Activated CD8-positive, alpha-beta T cell treated with anti-CD3 and anti-CD28 coated beads, Interleukin-2, amount 10 ng/mL, durations not matched to agents 7 days and 5 days (primary cell): ENCODE measurements at regions not wholly inside any gene's neighbourhood (a gene's known extent, or its start where the extent isn't known, plus 50 kb on each side); places are given as distances from the start of the nearest gene placed in this dataset.

Source experiments
- ATAC-seq: fragments of 150-1000 bp; cut with Tn5 transposase; one replicate; pipeline ENCODE4 v1.10.0; 2021; ENCODE audit warnings: moderate library complexity
- CTCF ChIA-PET: fragments of 350-600 bp; sonication (Branson Sonifier 250); formaldehyde crosslinking; loops from one replicate; lab custom pipeline; 2021; ENCODE audit warnings: antibody characterized with exemption; lab: Charles Lee
- POLR2A ChIA-PET: fragments of 350-600 bp; sonication (Branson Sonifier 250); formaldehyde crosslinking; loops from one replicate; lab custom pipeline; 2021; ENCODE audit warnings: antibody characterized with exemption; lab: Charles Lee
- DNase-seq: peaks from one replicate; pipeline ENCODE4 v3.0.0-alpha.2; 2020
- H3K27ac Mint-ChIP-seq: one replicate; pipeline ENCODE4 v1.8.0; 2021; ENCODE audit warnings: mild to moderate bottlenecking, mixed read lengths
- H3K27me3 Mint-ChIP-seq: one replicate; pipeline ENCODE4 v1.8.0; 2021; ENCODE audit warnings: low read depth, mixed read lengths
- H3K36me3 Mint-ChIP-seq: one replicate; pipeline ENCODE4 v1.8.0; 2021; ENCODE audit warnings: low read depth, mixed read lengths
- H3K4me1 Mint-ChIP-seq: one replicate; pipeline ENCODE4 v1.8.0; 2021; ENCODE audit warnings: low read depth, mixed read lengths
- H3K4me3 Mint-ChIP-seq: one replicate; pipeline ENCODE4 v1.8.0; 2021; ENCODE audit warnings: mild to moderate bottlenecking, mixed read lengths
- H3K9me3 Mint-ChIP-seq: one replicate; pipeline ENCODE4 v1.8.0; 2022; ENCODE audit warnings: mixed read lengths; ENCODE audit not compliant: insufficient read depth

DNA sequence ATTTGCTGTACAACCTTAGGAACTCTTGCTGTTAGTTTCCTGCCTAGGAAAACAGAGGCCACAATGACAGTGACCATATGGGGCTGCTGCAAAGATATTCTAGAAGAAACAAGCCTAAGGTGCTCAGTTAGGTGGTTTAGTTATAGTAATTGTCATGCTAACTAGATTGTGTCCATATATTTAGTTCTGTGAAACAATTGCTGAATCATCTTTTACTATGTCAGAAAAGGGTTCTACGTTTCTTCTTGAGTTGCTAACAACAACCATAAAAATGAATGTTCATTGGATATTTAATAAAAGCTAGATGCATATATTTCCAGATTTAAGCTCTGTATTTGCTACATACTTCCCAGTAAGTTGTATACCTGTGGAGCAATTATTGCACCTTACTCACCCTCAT is 597.2 kb upstream of the KLHL29 start:
- no peak overlapping the region for H3K27ac Mint-ChIP-seq
- no peak for DNase-seq
- ChIA-PET POLR2A (no interaction called here), CTCF (no interaction called here)
- no peak for ATAC-seq
- no peak overlapping the region for H3K4me3 Mint-ChIP-seq
- no peaks in the 10 kb centered on the region for H3K4me1 Mint-ChIP-seq
- H3K27me3 Mint-ChIP-seq, result no peaks in the 10 kb centered on the region
- H3K36me3 Mint-ChIP-seq, result no peaks in the 10 kb centered on the region
- no peaks in the 10 kb centered on the region for H3K9me3 Mint-ChIP-seq

DNA sequence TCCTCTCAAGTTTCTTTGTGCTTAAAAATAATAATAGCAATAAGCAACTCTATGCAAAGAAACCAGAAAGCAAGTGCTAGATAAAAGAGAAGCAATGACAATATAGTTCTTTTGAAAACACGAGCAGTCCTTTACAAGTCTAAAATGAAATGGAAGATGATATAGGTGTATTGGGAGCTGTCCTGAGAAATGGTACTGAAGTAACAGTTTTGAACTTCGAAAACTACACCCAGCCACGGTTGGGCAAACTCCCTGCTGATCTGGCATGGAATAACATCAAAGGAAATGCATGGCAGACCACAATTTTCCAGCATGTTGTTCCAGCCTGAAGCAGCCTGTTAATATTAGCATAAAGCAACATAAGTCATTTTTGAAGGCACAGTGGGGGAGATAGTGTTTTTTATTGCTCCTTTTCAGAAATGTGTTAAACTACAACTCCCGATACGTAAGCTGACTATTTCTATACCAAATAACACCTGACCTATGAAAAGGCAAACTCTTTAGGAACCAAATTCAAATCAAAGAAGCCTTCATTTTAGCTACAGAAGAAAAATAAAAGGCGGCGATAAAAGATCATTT is 596.1 kb upstream of the KLHL29 start:
- DNase-seq (no peak), ATAC-seq (no peak)
- Mint-ChIP-seq H3K27ac (no peak overlapping the region), H3K36me3 (no peaks in the 10 kb centered on the region), H3K4me1 (no peaks in the 10 kb centered on the region), H3K27me3 (no peaks in the 10 kb centered on the region), H3K9me3 (no peaks in the 10 kb centered on the region), H3K4me3 (no peak overlapping the region)
- CTCF ChIA-PET, result no interaction called here
- POLR2A ChIA-PET, result no interaction called here

DNA sequence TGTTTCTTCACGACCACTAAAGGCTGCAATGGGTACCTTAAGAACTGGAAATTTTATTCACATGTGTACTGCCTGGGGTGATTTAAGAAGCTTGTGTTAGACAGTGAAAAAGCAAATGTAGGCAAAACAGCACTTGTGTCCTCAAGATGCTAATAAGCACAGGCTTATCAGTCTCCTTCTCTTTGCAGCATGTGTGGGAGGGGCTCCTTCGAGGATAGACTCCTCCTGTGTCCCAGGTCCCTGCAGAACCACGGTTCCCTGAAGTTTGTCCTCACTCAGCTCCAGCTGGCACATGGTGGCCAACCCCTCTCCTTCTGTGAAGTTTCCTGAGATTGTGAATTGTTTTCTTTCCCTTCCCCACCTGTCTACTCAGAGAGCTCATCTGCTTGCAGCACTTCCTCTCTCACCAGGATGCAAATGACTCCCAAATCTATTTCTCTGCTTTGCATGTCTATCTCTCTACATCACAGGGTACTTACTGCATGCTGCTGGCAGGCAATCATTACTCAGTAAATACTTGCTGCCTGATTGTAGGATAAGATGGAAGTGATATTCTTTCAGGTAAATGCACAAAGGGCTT is 589.6 kb upstream of the KLHL29 start:
- Mint-ChIP-seq H3K4me3 (no peak overlapping the region), H3K4me1 (no peaks in the 10 kb centered on the region), H3K27me3 (no peaks in the 10 kb centered on the region), H3K9me3 (peaks cover 3% of the 10 kb centered on the region), H3K27ac (no peak overlapping the region), H3K36me3 (no peaks in the 10 kb centered on the region)
- ATAC-seq (no peak), DNase-seq (no peak)
- POLR2A ChIA-PET, result no interaction called here
- CTCF ChIA-PET, result no interaction called here

- no peaks in the 10 kb centered on the region for H3K4me1 Mint-ChIP-seq
- no peaks in the 10 kb centered on the region for H3K36me3 Mint-ChIP-seq
- CTCF ChIA-PET, result no interaction called here
- H3K27me3 Mint-ChIP-seq, result no peaks in the 10 kb centered on the region
- peaks cover 3% of the 10 kb centered on the region for H3K9me3 Mint-ChIP-seq
- POLR2A ChIA-PET, result no interaction called here
- ATAC-seq, result no peak
- DNase-seq, result no peak
- H3K4me3 Mint-ChIP-seq, result no peak overlapping the region
- H3K27ac Mint-ChIP-seq, result no peak overlapping the region
Observed at GRCh38 chr2:22798386-22798785, 586.6 kb upstream of the KLHL29 start.

GRCh38 chr2:22800412-22800811 is 584.6 kb upstream of the KLHL29 start:
- H3K9me3 Mint-ChIP-seq, result peaks cover 3% of the 10 kb centered on the region
- H3K27me3 Mint-ChIP-seq, result no peaks in the 10 kb centered on the region
- ATAC-seq (no peak), DNase-seq (no peak)
- H3K27ac Mint-ChIP-seq, result no peak overlapping the region
- no peaks in the 10 kb centered on the region for H3K36me3 Mint-ChIP-seq
- POLR2A ChIA-PET, result no interaction called here
- CTCF ChIA-PET, result no interaction called here
- no peaks in the 10 kb centered on the region for H3K4me1 Mint-ChIP-seq
- H3K4me3 Mint-ChIP-seq, result no peak overlapping the region

- Mint-ChIP-seq H3K27me3 (no peaks in the 10 kb centered on the region), H3K4me1 (no peaks in the 10 kb centered on the region), H3K36me3 (no peaks in the 10 kb centered on the region), H3K9me3 (peaks cover 3% of the 10 kb centered on the region), H3K4me3 (no peak overlapping the region), H3K27ac (no peak overlapping the region)
- CTCF ChIA-PET, result no interaction called here
- ATAC-seq (no peak), DNase-seq (no peak)
- POLR2A ChIA-PET, result no interaction called here
Observed at GRCh38 chr2:22801071-22801470, 583.9 kb upstream of the KLHL29 start.

- Mint-ChIP-seq H3K27me3 (no peaks in the 10 kb centered on the region), H3K9me3 (peaks cover 3% of the 10 kb centered on the region), H3K4me3 (no peak overlapping the region), H3K27ac (no peak overlapping the region), H3K36me3 (no peaks in the 10 kb centered on the region), H3K4me1 (no peaks in the 10 kb centered on the region)
- no peak for DNase-seq
- ChIA-PET POLR2A (no interaction called here), CTCF (no interaction called here)
- ATAC-seq, result no peak
Observed at GRCh38 chr2:22801970-22802369, 583.0 kb upstream of the KLHL29 start.

GRCh38 chr2:22807872-22808271 is 577.1 kb upstream of the KLHL29 start:
- no peak for DNase-seq
- H3K27ac Mint-ChIP-seq, result no peak overlapping the region
- CTCF ChIA-PET, result no interaction called here
- H3K36me3 Mint-ChIP-seq, result no peaks in the 10 kb centered on the region
- H3K4me1 Mint-ChIP-seq, result no peaks in the 10 kb centered on the region
- POLR2A ChIA-PET, result no interaction called here
- no peak for ATAC-seq
- no peaks in the 10 kb centered on the region for H3K9me3 Mint-ChIP-seq
- H3K4me3 Mint-ChIP-seq, result no peak overlapping the region
- no peaks in the 10 kb centered on the region for H3K27me3 Mint-ChIP-seq

GRCh38 chr2:22810602-22811001 is 574.4 kb upstream of the KLHL29 start:
- H3K4me3 Mint-ChIP-seq, result no peak overlapping the region
- POLR2A ChIA-PET, result no interaction called here
- H3K27me3 Mint-ChIP-seq, result no peaks in the 10 kb centered on the region

DNA sequence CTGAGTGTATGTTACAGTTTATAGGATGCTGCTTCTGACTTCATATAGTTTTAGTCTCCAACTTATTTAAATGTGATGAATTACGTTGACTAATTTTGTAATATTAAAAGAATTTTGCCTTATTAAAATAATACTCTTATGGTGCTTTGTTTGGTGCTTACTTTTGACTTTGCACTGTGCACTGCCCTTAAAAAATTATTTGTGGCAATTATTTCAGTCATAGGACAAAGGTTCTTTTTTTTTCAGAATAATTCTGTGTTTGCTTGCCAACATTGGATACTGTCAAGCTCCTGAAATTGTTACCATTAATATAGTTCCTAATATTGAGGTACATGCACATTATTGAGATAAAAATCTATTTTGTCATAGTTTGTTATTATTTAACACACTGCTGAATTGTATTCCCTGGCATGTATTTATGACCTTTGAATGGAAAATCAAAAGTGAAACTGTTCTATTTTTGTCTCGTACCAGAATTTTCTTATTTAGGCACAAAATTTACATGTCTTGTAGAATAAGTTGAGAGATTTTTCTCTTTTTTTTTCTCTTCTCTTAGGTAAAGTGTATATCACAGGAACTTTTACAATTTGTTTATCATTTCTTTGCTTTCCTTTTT is 572.8 kb upstream of the KLHL29 start:
- no peak for ATAC-seq
- no peaks in the 10 kb centered on the region for H3K36me3 Mint-ChIP-seq
- H3K27ac Mint-ChIP-seq, result no peak overlapping the region
- H3K9me3 Mint-ChIP-seq, result no peaks in the 10 kb centered on the region
- POLR2A ChIA-PET, result no interaction called here
- H3K4me3 Mint-ChIP-seq, result no peak overlapping the region
- CTCF ChIA-PET, result no interaction called here
- H3K4me1 Mint-ChIP-seq, result no peaks in the 10 kb centered on the region
- H3K27me3 Mint-ChIP-seq, result no peaks in the 10 kb centered on the region
- no peak for DNase-seq

More at GRCh38 chr2:22810602-22811001, 574.4 kb upstream of the KLHL29 start:
- Mint-ChIP-seq H3K9me3 (no peaks in the 10 kb centered on the region), H3K36me3 (no peaks in the 10 kb centered on the region), H3K27ac (no peak overlapping the region), H3K4me1 (no peaks in the 10 kb centered on the region)
- CTCF ChIA-PET, result no interaction called here
- DNase-seq (no peak), ATAC-seq (no peak)

- no peaks in the 10 kb centered on the region for H3K36me3 Mint-ChIP-seq
- H3K4me1 Mint-ChIP-seq, result no peaks in the 10 kb centered on the region
- ChIA-PET POLR2A (no interaction called here), CTCF (no interaction called here)
- H3K27ac Mint-ChIP-seq, result no peak overlapping the region
- no peaks in the 10 kb centered on the region for H3K9me3 Mint-ChIP-seq
- no peak overlapping the region for H3K4me3 Mint-ChIP-seq
- DNase-seq (no peak), ATAC-seq (no peak)
- H3K27me3 Mint-ChIP-seq, result no peaks in the 10 kb centered on the region
Observed at GRCh38 chr2:22817197-22817596, 567.8 kb upstream of the KLHL29 start.

DNA sequence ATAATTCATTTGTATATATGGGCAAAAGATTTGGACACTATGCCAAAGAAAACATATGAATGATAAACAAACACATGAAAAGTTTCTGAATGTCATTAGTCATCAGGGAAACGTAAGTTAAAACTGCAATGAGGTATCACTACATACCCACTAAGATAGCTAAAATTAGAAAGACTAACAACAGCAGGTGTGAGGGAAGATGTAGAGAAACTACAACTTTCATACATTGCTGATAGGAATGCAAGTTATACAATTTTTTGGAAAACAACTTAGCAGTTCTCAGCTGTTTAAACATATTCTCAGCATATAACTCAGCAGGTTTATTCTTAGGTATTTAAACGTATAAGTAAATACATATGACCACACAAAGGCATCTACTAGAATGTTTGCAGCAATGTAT is 563.5 kb upstream of the KLHL29 start:
- H3K27me3 Mint-ChIP-seq, result no peaks in the 10 kb centered on the region
- no peak overlapping the region for H3K27ac Mint-ChIP-seq
- no peak overlapping the region for H3K4me3 Mint-ChIP-seq
- no peak for ATAC-seq
- H3K9me3 Mint-ChIP-seq, result no peaks in the 10 kb centered on the region
- no peaks in the 10 kb centered on the region for H3K36me3 Mint-ChIP-seq
- ChIA-PET CTCF (no interaction called here), POLR2A (no interaction called here)
- no peak for DNase-seq
- no peaks in the 10 kb centered on the region for H3K4me1 Mint-ChIP-seq

- Mint-ChIP-seq H3K27me3 (no peaks in the 10 kb centered on the region), H3K9me3 (no peaks in the 10 kb centered on the region), H3K27ac (no peak overlapping the region), H3K4me3 (no peak overlapping the region), H3K4me1 (no peaks in the 10 kb centered on the region), H3K36me3 (no peaks in the 10 kb centered on the region)
- DNase-seq (no peak), ATAC-seq (no peak)
- CTCF ChIA-PET, result no interaction called here
- POLR2A ChIA-PET, result no interaction called here
Observed at GRCh38 chr2:22822835-22823234, 562.1 kb upstream of the KLHL29 start.
